HepG2 (cell line): ENCODE measurements at regions not wholly inside any gene's neighbourhood (a gene's known extent, or its start where the extent isn't known, plus 50 kb on each side); places are given as distances from the start of the nearest gene placed in this dataset.

Experiments used
- ATAC-seq: fragments of 200-7000 bp; cut with Tn5 transposase; 3 replicates; pipeline ENCODE4 v1.9.1; 2020; ENCODE audit warnings: mild to moderate bottlenecking, moderate library complexity
- BruUV-seq: library from RNA; stranded (reverse); fragments of 400-500 nt; replicated peaks from 2 replicates; lab custom pipeline; 2021; lab: Mats Ljungman, UMichigan
- CTCF ChIA-PET: fragments of 300-600 bp; formaldehyde crosslinking; extraction: SDS; loops from one replicate; lab custom pipeline; 2021; ENCODE audit warnings: low total read pairs, inconsistent platforms, low intra/inter-chr PET ratio; lab: Yijun Ruan, JAX
- POLR2A ChIA-PET: fragments of 350-600 bp; sonication (Branson Sonifier 250); formaldehyde crosslinking; loops from one replicate; lab custom pipeline; 2020; ENCODE audit warnings: antibody characterized with exemption, inconsistent platforms; lab: Yijun Ruan, JAX
- DNase-seq: peaks from one replicate; pipeline ENCODE4 v3.0.0-alpha.2; 2015; ENCODE audit warnings: low spot score
- FAIRE-seq: peaks from 3 replicates; lab custom pipeline; 2011; peaks lifted over from hg19 to GRCh38; lab: Jason Lieb, UNC
- H2AFZ ChIP-seq: one replicate; pipeline ENCODE4 v1.6.1; 2011; ENCODE audit warnings: low read length, inconsistent platforms
- H3K27ac ChIP-seq: fragments of 300-600 bp; 3 replicates; pipeline ENCODE4 v1.8.0; 2011; ENCODE audit warnings: mixed run types, mild to moderate bottlenecking, mixed read lengths, low read length, inconsistent platforms; ENCODE audit not compliant: insufficient read depth; ENCODE audit errors: extremely low read length
- H3K27me3 ChIP-seq, 2 experiments: fragments of 200-600 bp in 1 of 2; 2 replicates in 1 of 2; 3 replicates in 1 of 2; pipeline versions ENCODE4 v1.6.0 to v1.8.0; 2011; ENCODE audit warnings: low read length in 2 of 2, mild to moderate bottlenecking in 2 of 2, moderate library complexity in 2 of 2, inconsistent platforms in 1 of 2; ENCODE audit not compliant: insufficient read depth in 2 of 2, control insufficient read depth in 1 of 2
- H3K36me3 ChIP-seq, 2 experiments: fragments of 200-600 bp in 1 of 2; replicated peaks in 1 of 2; 2 replicates in 1 of 2; 3 replicates in 1 of 2; pipeline versions ENCODE4 v1.5.1 to v1.8.0; 2011; ENCODE audit warnings: low read length in 2 of 2, inconsistent platforms in 1 of 2; ENCODE audit not compliant: insufficient read depth in 2 of 2, control insufficient read depth in 1 of 2
- H3K4me1 ChIP-seq: 2 replicates; pipeline ENCODE4 v1.5.1; 2012; ENCODE audit warnings: low read length, inconsistent platforms; ENCODE audit not compliant: insufficient read depth
- H3K4me2 ChIP-seq: 2 replicates; pipeline ENCODE4 v1.6.0; 2011; ENCODE audit warnings: low read depth, low read length, inconsistent platforms
- H3K4me3 ChIP-seq, 3 experiments: fragments of 200-600 bp in 1 of 3; sonication (generic), shearing (Covaris generic) in 1 of 3; replicated peaks in 1 of 3; 2 replicates each; pipeline ENCODE4 v1.5.1; 2011 to 2016; ENCODE audit warnings: low read length in 3 of 3, inconsistent platforms in 2 of 3, low read depth in 2 of 3, mild to moderate bottlenecking in 2 of 3, control low read depth in 1 of 3, mixed read lengths in 1 of 3; ENCODE audit not compliant: insufficient read depth in 1 of 3
- H3K79me2 ChIP-seq: one replicate; pipeline ENCODE4 v1.6.1; 2011; ENCODE audit warnings: low read length, inconsistent platforms; ENCODE audit not compliant: insufficient read depth
- H3K9ac ChIP-seq: 2 replicates; pipeline ENCODE4 v1.6.0; 2011; ENCODE audit warnings: mild to moderate bottlenecking, low read depth, low read length, inconsistent platforms; ENCODE audit not compliant: insufficient read depth
- H3K9me3 ChIP-seq: 2 replicates; pipeline ENCODE4 v1.5.1; 2012; ENCODE audit warnings: mild to moderate bottlenecking, low read length
- H4K20me1 ChIP-seq: 2 replicates; pipeline ENCODE4 v1.6.0; 2011; ENCODE audit warnings: inconsistent platforms, mild to moderate bottlenecking, low read length, moderate library complexity; ENCODE audit not compliant: insufficient read depth
- KDM1A ChIP-seq: IDR thresholded peaks from 2 replicates; pipeline ENCODE4 v1.6.1; 2016; ENCODE audit warnings: missing compliant biosample characterization
- SOX13 ChIP-seq, 3 experiments: fragments of 450-650 bp in 1 of 3; sonication (generic) in 1 of 3; formaldehyde crosslinking in 1 of 3; IDR thresholded peaks in 2 of 3; conservative IDR thresholded peaks in 1 of 3; 2 replicates each; pipeline versions ENCODE4 v1.5.0 to v1.6.1; 2016 to 2020; ENCODE audit warnings: antibody characterized with exemption in 1 of 3, mild to moderate bottlenecking in 1 of 3, missing compliant biosample characterization in 1 of 3, missing genetic modification reagents in 1 of 3, moderate library complexity in 1 of 3
- ZFP90 ChIP-seq: sonication (generic); formaldehyde crosslinking; IDR thresholded peaks from 2 replicates; pipeline ENCODE4 v1.8.0; 2022; ENCODE audit warnings: missing genetic modification reagents, mild to moderate bottlenecking, inconsistent platforms, borderline replicate concordance
- ZNF331 ChIP-seq: sonication (generic); formaldehyde crosslinking; IDR thresholded peaks from 2 replicates; pipeline ENCODE4 v1.4.0; 2020; ENCODE audit warnings: missing genetic modification reagents
- ZNF44 ChIP-seq: sonication (generic); formaldehyde crosslinking; IDR thresholded peaks from 2 replicates; pipeline ENCODE4 v1.5.1; 2020; ENCODE audit warnings: mild to moderate bottlenecking, missing genetic modification reagents
- ZNF687 ChIP-seq: sonication (generic); formaldehyde crosslinking; IDR thresholded peaks from 2 replicates; pipeline ENCODE4 v1.5.1; 2020; ENCODE audit warnings: mild to moderate bottlenecking, missing genetic modification reagents, moderate library complexity
- ZNF839 ChIP-seq: sonication (generic); formaldehyde crosslinking; IDR thresholded peaks from 2 replicates; pipeline ENCODE4 v1.4.0; 2020; ENCODE audit warnings: missing genetic modification reagents, mild to moderate bottlenecking, borderline replicate concordance
- in situ Hi-C: cut with HindIII; loops from 2 replicates; pipeline ENCODE4 v1.10.0; 2017; ENCODE audit warnings: low pct_unique_long_range_greater_than_20kb; ENCODE audit not compliant: extremely low pct_ligation_motif_present
- intact Hi-C: fragments of 100-400 bp; cut with micrococcal nuclease; formaldehyde crosslinking; loops from one replicate; pipeline ENCODE4 v1.10.0; 2022; ENCODE audit not compliant: unreplicated experiment
- TF ChIP-seq, protein P1 (sequence below): sonication (generic); formaldehyde crosslinking; IDR thresholded peaks from 2 replicates; pipeline ENCODE4 v1.4.0; 2020; ENCODE audit warnings: missing genetic modification reagents
- TF ChIP-seq, protein P2 (sequence below): sonication (generic); formaldehyde crosslinking; IDR thresholded peaks from 2 replicates; pipeline ENCODE4 v1.9.0; 2021; ENCODE audit warnings: missing genetic modification reagents, mild to moderate bottlenecking, borderline replicate concordance

DNA sequence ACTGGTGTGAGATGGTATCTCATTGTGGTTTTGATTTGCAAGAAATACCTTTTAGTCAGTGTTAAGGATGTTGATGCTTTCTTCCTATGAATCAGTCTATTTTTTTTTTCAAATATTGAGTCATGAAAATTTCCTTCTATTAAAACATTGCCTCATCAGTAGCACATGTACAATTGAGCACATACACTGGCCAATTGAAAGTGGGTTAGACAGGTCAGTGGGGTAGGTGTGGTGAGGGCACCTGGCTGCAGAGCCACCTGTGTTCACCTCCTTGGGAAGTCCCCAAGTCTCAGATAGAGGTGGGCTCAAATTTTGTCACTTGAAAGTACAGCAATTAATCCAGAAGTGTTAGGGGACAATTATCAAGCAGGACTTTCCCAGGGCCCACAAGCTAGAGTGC lies 243.7 kb downstream of the SPRY1 start:
- FAIRE-seq, result no peak
- H3K4me1 ChIP-seq, result peaks cover 12% of the 10 kb centered on the region
- H3K27me3 ChIP-seq, result no peaks in the 10 kb centered on the region
- in situ Hi-C loops, result no loop called here
- H3K79me2 ChIP-seq, result no peaks in the 10 kb centered on the region
- H3K9ac ChIP-seq, result no peak overlapping the region
- POLR2A ChIA-PET, result no interaction called here
- no peaks in the 10 kb centered on the region for H3K36me3 ChIP-seq
- CTCF ChIA-PET, result no interaction called here
- intact Hi-C loops, result no loop called here
- H4K20me1 ChIP-seq, result no peaks in the 10 kb centered on the region
- no peak overlapping the region for H3K4me2 ChIP-seq
- no peak overlapping the region for H3K4me3 ChIP-seq
- H3K27ac ChIP-seq, result no peak overlapping the region
- no peak for ATAC-seq
- no peak overlapping the region for H2AFZ ChIP-seq
- no TSS peak for BruUV-seq
- DNase-seq, result no peak
- H3K9me3 ChIP-seq, result no peaks in the 10 kb centered on the region
- no peak for TF ChIP-seq KDM1A (CRISPR knock-in tag)
- no peak for TF ChIP-seq SOX13 (IDR thresholded peaks at IDR 0.05)
- no peak for TF ChIP-seq SOX13 (CRISPR knock-in tag; conservative IDR thresholded peaks at IDR 0.05 in 1 of 2, IDR thresholded peaks at IDR 0.05 in 1 of 2)
- TF ChIP-seq ZNF44 (CRISPR knock-in tag), result no peak
- no peak for TF ChIP-seq ZNF839 (CRISPR knock-in tag)
- TF ChIP-seq ZFP90 (CRISPR knock-in tag), result no peak
- TF ChIP-seq, protein P1, sequence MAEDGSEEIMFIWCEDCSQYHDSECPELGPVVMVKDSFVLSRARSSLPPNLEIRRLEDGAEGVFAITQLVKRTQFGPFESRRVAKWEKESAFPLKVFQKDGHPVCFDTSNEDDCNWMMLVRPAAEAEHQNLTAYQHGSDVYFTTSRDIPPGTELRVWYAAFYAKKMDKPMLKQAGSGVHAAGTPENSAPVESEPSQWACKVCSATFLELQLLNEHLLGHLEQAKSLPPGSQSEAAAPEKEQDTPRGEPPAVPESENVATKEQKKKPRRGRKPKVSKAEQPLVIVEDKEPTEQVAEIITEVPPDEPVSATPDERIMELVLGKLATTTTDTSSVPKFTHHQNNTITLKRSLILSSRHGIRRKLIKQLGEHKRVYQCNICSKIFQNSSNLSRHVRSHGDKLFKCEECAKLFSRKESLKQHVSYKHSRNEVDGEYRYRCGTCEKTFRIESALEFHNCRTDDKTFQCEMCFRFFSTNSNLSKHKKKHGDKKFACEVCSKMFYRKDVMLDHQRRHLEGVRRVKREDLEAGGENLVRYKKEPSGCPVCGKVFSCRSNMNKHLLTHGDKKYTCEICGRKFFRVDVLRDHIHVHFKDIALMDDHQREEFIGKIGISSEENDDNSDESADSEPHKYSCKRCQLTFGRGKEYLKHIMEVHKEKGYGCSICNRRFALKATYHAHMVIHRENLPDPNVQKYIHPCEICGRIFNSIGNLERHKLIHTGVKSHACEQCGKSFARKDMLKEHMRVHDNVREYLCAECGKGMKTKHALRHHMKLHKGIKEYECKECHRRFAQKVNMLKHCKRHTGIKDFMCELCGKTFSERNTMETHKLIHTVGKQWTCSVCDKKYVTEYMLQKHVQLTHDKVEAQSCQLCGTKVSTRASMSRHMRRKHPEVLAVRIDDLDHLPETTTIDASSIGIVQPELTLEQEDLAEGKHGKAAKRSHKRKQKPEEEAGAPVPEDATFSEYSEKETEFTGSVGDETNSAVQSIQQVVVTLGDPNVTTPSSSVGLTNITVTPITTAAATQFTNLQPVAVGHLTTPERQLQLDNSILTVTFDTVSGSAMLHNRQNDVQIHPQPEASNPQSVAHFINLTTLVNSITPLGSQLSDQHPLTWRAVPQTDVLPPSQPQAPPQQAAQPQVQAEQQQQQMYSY (CRISPR knock-in tag), result no peak
- TF ChIP-seq ZNF687, result no peak
- TF ChIP-seq, protein P2, sequence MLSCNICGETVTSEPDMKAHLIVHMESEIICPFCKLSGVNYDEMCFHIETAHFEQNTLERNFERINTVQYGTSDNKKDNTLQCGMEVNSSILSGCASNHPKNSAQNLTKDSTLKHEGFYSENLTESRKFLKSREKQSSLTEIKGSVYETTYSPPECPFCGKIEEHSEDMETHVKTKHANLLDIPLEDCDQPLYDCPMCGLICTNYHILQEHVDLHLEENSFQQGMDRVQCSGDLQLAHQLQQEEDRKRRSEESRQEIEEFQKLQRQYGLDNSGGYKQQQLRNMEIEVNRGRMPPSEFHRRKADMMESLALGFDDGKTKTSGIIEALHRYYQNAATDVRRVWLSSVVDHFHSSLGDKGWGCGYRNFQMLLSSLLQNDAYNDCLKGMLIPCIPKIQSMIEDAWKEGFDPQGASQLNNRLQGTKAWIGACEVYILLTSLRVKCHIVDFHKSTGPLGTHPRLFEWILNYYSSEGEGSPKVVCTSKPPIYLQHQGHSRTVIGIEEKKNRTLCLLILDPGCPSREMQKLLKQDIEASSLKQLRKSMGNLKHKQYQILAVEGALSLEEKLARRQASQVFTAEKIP (CRISPR knock-in tag), result no peak
- TF ChIP-seq ZNF331 (CRISPR knock-in tag), result no peak
